C1 segment of cervical spinal cord (tissue), 14 donors: ENCODE measurements at regions not wholly inside any gene's neighbourhood (a gene's known extent, or its start where the extent isn't known, plus 50 kb on each side); places are given as distances from the start of the nearest gene placed in this dataset.
"Not testable (repeated sequence)": the region's sequence is repeated elsewhere in the genome, so short reads cannot be mapped to it uniquely, and the experiment has no call there.

Experiments
- DNase-seq, 14 donors: peaks; one replicate each; lab custom pipeline; 2025; lab: John Stamatoyannopoulos, UW

- no peak for DNase-seq
Measured at GRCh38 chr2:16190446-16191270, 250.3 kb downstream of the MYCN start.

- DNase-seq, result no peak
Measured at GRCh38 chr2:16189836-16190160, 249.4 kb downstream of the MYCN start.

DNA sequence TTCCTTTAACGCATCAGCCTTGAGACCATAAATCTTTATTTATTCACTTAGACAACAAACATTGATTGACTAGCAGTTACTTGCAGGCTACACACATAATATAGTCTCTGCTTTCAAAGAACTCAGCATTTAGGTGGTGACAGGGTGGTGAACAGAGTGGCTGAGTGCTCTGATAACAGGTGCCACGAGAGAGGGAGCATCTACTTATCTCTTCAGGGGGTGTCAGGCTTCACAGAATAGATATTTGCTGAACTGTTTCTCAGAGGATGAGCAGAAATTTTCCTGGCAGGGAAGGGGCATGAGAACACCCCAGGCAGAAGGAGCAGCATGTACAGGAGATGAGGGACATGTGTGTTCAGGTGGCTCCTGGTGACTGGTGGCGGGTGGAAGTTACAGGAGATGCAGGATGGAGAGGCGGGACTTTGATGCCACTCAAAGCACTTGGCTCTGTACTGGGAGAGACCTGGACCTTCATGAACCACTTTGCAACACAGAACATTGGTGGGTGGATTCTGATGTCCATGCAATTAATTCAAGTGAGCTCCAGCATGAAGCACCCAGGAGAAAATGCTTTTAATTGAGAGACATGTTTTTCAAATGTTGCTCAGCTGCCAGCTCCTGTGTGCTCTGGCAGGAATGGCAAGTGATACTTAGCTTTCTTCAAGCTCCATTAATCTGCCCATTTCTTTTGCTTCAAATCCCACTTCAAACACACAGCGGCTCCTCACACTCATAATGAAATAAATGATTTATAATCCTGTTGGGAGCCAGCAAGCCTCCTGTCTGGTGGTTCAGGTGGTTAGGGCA is 248.9 kb downstream of the MYCN start:
- no peak for DNase-seq

DNA sequence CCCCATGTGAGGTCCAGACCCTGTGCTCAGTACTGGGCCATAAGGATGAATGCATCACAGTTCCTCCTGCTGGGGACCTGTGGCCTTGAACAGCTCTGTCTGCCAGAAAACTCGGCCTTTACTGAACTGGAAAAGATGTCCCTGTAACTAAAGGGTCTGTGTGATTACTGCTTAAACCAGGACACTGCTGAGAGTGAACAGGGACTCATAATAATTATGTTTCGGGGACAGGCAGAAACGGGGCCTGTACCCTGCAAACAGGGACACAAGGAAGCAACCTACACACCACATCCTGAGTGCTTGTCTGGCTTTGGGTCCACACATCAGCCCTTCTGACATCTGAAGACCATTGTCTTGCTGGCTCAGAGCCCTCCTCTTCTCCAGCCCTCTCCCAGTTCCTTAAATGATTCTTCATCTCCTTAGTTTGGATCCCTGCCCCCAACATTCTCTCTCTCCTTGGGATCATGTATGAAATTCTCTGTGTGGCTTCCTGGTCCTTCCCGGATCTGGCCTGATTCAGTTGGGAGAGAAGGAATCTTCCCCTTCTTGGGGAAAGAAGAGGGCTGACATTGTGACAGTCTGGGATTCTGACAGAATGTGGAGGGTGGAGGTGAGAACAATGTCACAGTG is 248.0 kb downstream of the MYCN start:
- DNase-seq, result no peak

GRCh38 chr2:16187482-16187817 is 247.1 kb downstream of the MYCN start:
- DNase-seq, result no peak

- DNase-seq, result no peak
Measured at GRCh38 chr2:16186661-16187481, 246.5 kb downstream of the MYCN start.

DNA sequence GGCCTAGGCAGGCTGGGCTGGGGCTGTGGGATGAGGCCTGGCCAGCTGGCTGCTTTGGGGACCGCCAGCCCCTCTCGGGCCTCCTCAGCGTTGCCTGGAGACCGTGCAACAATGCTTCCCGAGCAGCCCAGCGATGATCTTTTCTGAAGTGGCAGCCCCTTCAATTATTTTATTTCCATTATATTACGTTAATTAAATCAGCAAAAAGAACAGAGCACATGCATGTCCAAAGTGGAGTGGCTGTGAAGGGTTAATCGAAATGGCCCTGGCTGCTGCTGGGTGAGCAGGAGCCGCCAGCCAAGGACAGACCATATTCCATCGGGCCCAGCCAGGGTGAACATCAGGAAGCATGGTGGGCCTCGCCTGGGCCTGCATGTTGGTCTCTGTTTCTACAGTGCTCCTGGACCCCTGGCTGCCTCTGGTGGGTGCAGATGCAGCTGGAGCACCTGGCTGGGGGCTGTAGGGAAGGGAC is 245.5 kb downstream of the MYCN start:
- no peak for DNase-seq

- DNase-seq, result no peak
Measured at GRCh38 chr2:16184945-16185660, 244.8 kb downstream of the MYCN start.

- no peak for DNase-seq
Measured at GRCh38 chr2:16184341-16184890, 244.1 kb downstream of the MYCN start.

DNA sequence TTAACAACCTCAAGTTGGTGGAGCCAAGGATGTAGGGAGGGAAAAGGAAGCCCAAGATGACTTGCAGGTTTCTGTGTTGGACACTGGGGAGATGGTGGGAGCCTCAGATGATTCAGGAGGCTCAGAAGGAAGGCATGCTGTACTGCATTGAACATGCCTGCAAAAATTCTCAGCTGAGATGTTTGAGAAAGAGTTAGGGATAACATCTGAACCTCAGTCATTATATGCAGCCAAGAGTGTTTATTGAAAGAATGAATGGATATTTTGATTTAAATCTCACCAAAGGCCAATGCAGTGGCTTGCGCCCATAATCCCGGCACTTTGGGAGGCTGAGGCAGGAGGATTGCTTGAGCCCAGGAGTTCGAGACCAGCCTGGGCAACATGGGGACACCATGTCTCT is 243.0 kb downstream of the MYCN start:
- no peak for DNase-seq

DNA sequence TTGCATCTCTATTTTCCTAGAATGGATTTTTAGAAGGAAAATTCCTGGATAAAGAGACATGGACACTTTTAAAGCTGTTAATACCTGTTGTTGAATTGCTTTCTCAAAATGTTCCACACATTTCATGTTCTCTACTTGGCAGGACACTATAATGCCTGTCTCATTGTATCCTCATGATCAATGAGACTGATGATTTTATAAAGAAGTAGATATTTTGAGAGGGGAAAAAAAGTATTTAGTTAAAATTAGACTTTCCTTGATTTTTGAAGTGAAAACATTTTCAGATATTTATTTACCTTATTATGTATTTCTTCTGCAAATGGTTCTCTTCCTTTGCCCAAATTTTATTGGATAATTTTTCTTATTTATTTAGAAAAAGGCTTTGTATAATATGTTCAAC is 242.5 kb downstream of the MYCN start:
- no peak for DNase-seq

- DNase-seq, result not testable (repeated sequence)
Measured at GRCh38 chr2:16182311-16182815, 242.0 kb downstream of the MYCN start.

DNA sequence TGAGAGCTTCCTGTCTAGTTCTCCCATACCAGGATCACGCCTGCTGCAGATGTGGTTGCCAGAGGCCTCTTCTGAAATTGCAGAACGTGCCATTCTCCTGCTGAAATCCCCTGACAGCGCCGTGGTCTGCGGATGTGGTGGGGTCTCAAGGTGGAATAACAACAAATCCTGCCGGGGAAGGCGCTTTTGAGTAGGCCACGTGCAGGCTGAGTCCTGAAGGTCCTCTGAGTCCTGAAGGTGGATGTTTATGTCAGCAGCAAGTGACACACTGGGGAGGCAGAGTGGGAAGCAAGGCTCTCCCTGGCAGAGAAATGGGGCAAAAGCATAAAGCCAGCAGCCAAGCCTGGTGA is 241.4 kb downstream of the MYCN start:
- no peak for DNase-seq

DNA sequence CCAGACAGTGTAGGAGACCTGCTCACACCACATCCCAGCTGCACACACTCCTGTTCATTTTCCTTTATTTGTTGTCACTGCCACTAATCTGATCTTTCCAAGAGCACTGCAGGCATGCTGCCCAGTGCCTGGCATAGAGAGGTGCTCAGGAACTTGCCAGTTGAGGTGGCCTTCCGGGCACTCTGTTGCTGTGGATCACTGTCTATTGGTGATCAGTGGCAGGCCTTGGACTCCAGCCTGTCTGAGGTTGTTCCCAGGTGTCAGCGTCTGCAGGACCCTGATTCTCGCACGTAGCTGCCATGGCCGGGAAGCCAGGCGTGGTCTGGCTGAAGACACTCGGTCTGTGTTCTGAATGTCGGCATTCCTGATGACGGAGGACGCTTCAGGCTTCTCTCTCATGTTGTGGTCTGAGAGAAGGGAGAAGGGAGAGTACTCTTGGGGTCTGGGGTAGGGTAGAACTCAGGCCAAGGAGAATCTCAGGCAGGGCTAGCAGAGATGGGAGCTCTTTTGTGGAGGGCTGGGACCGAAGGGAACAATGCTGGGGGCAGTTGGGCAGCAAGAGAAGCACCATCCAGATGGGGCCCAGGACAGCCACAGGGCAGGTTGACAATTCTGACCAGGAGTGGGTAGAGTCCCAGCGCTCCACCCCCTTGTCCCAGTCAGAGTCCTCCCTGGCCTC is 240.9 kb downstream of the MYCN start:
- no peak for DNase-seq

- DNase-seq, result no peak
Measured at GRCh38 chr2:16180631-16181030, 240.3 kb downstream of the MYCN start.

DNA sequence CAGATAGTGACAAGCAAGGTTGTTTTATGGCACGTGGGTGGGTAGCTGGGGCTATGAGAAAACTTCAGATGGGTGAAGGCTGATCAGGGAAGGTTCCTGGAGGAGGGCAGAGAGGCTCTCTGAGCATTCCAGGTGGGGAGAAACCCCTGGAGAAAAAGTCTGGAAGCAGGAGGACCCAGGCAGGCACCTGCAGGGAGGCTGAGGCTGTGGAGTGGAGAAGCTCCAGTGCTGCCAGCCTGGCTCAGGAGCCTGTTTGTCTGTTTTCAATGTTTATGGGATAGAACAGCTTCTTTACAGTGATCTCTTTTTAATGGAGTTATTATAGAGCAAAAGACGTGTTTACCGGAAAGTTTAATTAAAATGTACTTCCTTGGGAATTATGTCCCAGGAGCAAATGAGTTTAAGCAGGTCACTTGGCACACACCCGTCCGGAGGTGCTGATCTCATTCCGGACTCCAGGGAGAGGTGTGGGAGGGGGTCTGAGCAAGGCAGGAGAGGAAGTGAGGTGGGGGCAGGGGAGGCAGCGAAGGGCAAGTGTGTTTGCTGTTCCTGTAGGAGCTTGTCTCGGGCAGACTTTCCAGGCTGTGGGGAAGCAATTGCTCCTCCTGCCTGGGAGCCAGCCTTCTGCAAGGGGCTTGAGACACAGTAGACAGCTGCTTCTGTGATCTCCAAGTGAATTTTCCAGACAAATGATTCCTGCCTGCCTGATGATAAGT is 239.5 kb downstream of the MYCN start:
- DNase-seq, result no peak

DNA sequence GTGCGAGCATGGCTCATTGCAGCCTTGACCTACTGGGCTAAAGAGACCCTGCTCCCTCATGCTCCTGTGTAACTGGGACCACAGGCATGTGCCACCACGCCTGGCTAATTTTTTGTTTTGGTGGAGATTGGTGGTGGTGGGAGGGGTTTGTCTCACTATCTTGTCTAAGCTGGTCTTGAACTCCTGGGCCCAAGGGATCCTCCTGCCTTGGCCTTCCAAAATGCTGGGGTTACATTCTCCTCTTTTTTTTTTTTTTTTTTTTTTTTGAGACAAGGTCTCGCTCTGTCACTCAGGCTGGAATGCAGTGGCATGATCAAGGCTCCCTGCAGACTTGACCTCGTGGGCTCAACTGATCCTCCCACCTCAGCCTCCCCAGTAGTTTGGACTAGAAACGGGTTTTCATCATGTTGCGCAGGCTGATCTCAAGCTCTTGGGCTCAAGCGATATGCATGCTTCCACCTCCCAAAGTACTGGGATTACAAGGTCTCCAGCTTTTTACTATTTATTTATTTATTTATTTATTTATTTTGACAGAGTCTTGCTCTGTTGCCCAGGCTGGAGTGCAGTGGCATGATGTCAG is 238.3 kb downstream of the MYCN start:
- DNase-seq, result no peak

- DNase-seq, result no peak
Measured at GRCh38 chr2:16177671-16178180, 237.4 kb downstream of the MYCN start.

DNA sequence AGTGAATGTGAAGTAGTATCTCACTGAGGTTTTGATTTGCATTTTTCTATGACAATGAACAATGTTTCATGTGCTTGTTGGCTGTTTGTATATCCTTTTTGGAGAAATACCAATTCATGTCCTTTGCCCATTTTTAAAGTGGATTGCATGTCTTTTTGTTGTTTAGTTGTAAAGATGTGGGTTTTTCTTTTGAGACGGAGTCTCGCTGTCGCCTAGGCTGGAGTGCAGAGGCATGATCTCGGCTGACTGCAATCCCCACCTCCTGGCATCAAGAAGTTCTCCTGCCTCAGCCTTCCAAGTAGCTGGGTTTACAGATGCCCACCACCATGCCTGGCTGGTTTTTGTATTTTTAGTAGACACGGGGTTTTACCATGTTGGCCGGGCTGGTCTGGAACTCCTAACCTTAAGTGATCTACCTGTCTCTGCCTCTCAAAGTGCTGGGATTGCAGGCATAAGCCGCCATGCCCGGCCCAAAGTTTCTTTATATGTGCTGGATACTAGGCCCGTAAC is 236.7 kb downstream of the MYCN start:
- DNase-seq, result no peak
